ENCODE measurements at regions not wholly inside any gene's neighbourhood (a gene's known extent, or its start where the extent isn't known, plus 50 kb on each side); places are given as distances from the start of the nearest gene placed in this dataset.
A peak's percentile ranks its signal among the peaks of the same experiment; 100 is the strongest.
"Not testable (repeated sequence)": the region's sequence is repeated elsewhere in the genome, so short reads cannot be mapped to it uniquely, and the experiment has no call there.

DNA sequence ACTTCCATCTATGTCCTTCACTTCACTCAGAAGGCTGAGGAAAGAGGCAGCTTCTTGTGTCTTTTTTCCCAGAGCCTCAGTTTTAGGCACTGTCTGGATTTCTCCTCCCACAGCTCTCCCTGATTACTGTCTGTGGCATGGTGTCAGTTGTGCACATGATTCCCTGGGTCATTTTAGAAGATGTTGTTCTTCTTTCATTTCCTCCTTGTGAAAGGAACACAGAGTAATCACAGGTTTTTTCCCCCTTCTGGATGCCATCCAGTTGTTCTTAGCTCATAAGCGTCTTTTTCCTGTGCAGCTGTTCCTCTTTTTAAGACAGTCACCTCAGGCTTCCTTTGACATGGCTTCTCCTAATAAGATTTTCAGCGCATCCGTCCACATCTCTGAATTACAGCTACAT, 212.2 kb downstream of the FAM181B start:
- H3K4me3 ChIP-seq = no peak overlapping the region
- H3K27me3 ChIP-seq = no peaks in the 10 kb centered on the region
- intact Hi-C loops (cut with DNase I) = no loop called here
- peak in 2 of 4 donors; percentile 17 to 26 for TF ChIP-seq POLR2AphosphoS5 (IDR thresholded peaks at IDR 0.05)
- TF ChIP-seq, protein P1, sequence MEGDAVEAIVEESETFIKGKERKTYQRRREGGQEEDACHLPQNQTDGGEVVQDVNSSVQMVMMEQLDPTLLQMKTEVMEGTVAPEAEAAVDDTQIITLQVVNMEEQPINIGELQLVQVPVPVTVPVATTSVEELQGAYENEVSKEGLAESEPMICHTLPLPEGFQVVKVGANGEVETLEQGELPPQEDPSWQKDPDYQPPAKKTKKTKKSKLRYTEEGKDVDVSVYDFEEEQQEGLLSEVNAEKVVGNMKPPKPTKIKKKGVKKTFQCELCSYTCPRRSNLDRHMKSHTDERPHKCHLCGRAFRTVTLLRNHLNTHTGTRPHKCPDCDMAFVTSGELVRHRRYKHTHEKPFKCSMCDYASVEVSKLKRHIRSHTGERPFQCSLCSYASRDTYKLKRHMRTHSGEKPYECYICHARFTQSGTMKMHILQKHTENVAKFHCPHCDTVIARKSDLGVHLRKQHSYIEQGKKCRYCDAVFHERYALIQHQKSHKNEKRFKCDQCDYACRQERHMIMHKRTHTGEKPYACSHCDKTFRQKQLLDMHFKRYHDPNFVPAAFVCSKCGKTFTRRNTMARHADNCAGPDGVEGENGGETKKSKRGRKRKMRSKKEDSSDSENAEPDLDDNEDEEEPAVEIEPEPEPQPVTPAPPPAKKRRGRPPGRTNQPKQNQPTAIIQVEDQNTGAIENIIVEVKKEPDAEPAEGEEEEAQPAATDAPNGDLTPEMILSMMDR (IDR thresholded peaks at IDR 0.05) = no peak
- no peaks in the 10 kb centered on the region for H3K4me1 ChIP-seq
- H3K27ac ChIP-seq = peak overlapping the region in 1 of 4 donors; percentile 8
- WGBS, 2 donors = 48 to 55% methylated on average over 3 of the region's 3 CpGs
- H3K9me3 ChIP-seq = no peaks in the 10 kb centered on the region
- peak; percentile 69 for DNase-seq
- no peaks in the 10 kb centered on the region for H3K36me3 ChIP-seq

DNA sequence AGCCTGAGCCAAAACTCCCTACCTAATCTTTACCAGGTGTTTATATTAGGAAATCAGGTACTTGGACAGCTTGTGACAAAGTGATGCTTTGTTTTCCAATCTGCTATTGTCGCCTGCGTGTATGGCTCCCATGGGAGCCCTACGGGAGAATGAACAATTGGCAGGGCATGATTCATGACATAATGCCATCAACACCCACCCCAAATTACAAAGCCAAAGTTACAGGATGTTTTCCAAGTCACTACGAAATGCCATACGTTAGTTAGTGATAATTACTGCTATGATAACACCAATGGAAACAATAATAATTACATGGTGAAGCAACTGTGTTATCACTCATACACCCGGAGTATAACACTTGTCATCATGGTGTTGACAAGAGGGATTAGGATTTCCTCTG, 226.4 kb downstream of the FAM181B start:
- no peaks in the 10 kb centered on the region for H3K27me3 ChIP-seq
- no peak for TF ChIP-seq POLR2AphosphoS5 (IDR thresholded peaks at IDR 0.05)
- no peak for TF ChIP-seq EP300 (IDR thresholded peaks at IDR 0.05)
- TF ChIP-seq, protein P1 (IDR thresholded peaks at IDR 0.05) = no peak
- no peak for TF ChIP-seq POLR2A (IDR thresholded peaks at IDR 0.05)
- no peak for DNase-seq
- no peaks in the 10 kb centered on the region for H3K4me1 ChIP-seq
- intact Hi-C loops (cut with DNase I) = no loop called here
- WGBS, 2 donors = 67% methylated on average over 6 of the region's 6 CpGs
- no peaks in the 10 kb centered on the region for H3K36me3 ChIP-seq
- no peak overlapping the region for H3K4me3 ChIP-seq
- no peak overlapping the region for H3K27ac ChIP-seq
- no peaks in the 10 kb centered on the region for H3K9me3 ChIP-seq

DNA sequence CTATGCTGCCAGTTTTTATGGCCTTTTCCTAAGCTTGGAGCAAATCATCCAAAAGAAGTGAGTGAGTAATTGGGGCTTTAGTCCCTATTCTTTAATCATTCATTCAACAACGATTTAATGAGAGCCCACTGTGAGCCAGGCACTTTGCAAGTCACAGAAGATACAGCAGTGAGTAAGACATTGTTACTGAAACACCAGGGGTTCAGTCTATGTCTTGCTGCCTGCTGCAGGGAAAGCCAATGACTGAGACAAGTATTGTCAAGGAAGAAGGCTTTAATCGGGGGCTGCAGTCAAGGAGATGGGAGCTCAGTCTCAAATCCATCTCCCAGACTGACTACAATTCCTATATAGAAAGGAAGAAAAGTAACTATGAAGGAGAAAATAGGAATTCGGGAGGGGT, 228.3 kb downstream of the FAM181B start:
- Histone ChIP-seq H3K27ac (no peak overlapping the region), H3K4me1 (no peaks in the 10 kb centered on the region), H3K27me3 (no peaks in the 10 kb centered on the region), H3K4me3 (no peak overlapping the region), H3K9me3 (no peaks in the 10 kb centered on the region), H3K36me3 (no peaks in the 10 kb centered on the region)
- intact Hi-C loops (cut with DNase I) = no loop called here
- 39 to 51% methylated on average over 3 of the region's 3 CpGs for WGBS, 2 donors
- TF ChIP-seq EP300 (IDR thresholded peaks at IDR 0.05) = no peak
- TF ChIP-seq, protein P1 (IDR thresholded peaks at IDR 0.05) = no peak
- TF ChIP-seq POLR2A (IDR thresholded peaks at IDR 0.05) = no peak
- DNase-seq = no peak

DNA sequence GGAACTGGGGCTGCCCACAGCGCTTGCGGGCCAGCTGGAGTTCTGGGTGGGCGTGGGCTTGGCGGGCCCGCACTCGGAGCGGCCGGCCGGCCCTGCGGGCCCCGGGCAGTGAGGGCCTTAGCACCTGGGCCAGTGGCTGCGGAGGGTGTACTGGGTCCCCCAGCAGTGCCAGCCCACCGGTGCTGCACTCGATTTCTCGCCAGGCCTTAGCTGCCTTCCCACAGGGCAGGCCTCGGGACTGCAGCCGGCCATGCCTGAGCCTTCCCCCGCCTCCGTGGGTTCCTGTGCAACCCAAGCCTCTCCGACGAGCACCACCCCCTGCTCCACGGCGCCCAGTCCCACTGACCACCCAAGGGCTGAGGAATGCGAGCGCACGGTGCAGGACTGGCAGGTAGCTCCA, 232.5 kb downstream of the FAM181B start:
- H3K4me3 ChIP-seq; H3K4me1 ChIP-seq; H3K27ac ChIP-seq; DNase-seq; H3K27me3 ChIP-seq; intact Hi-C loops (cut with DNase I); H3K9me3 ChIP-seq; H3K36me3 ChIP-seq: not testable (repeated sequence)
- 94 to 95% methylated on average over 26 of the region's 26 CpGs for WGBS, 2 donors

DNA sequence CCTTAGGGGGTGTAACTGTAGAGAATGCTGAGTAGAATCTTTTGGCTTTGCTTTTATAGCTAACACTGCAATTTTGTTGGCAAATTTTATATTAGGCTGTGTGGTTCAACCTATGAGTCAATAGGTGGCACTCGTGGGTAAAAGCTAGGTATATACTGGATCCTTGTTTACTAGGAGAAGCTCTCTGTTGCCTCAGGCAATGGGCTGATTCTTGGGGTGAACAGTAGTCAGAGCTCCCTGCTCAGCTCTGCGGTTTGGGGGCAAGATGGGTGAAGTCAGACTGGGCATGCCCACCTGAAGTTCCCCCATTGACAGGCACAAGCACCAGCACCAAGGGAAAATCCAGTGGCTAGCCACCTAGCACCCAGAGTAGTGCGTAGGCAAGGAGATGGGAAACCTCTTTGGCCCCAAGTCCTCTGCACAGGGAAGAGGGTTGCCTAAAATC, 238.7 kb downstream of the FAM181B start:
- 46 to 54% methylated on average over 3 of the region's 3 CpGs for WGBS, 2 donors
- DNase-seq = no peak
- H3K9me3 ChIP-seq = no peaks in the 10 kb centered on the region
- H3K4me3 ChIP-seq = no peak overlapping the region
- H3K36me3 ChIP-seq = no peaks in the 10 kb centered on the region
- intact Hi-C loops (cut with DNase I) = no loop called here
- no peaks in the 10 kb centered on the region for H3K27me3 ChIP-seq
- no peaks in the 10 kb centered on the region for H3K4me1 ChIP-seq
- TF ChIP-seq EP300 (IDR thresholded peaks at IDR 0.05) (no peak), POLR2A (IDR thresholded peaks at IDR 0.05) (no peak), POLR2AphosphoS5 (IDR thresholded peaks at IDR 0.05) (no peak)
- TF ChIP-seq, protein P1 (IDR thresholded peaks at IDR 0.05) = no peak
- H3K27ac ChIP-seq = no peak overlapping the region

All from sigmoid colon (tissue), 6 donors.